NCI-H2107 (cell line): ENCODE measurements at regions not wholly inside any gene's neighbourhood (a gene's known extent, or its start where the extent isn't known, plus 50 kb on each side); places are given as distances from the start of the nearest gene placed in this dataset.

ENCODE experiments used
- DNase-seq: peaks from one replicate; lab custom pipeline; 2025; lab: John Stamatoyannopoulos, UW

DNA sequence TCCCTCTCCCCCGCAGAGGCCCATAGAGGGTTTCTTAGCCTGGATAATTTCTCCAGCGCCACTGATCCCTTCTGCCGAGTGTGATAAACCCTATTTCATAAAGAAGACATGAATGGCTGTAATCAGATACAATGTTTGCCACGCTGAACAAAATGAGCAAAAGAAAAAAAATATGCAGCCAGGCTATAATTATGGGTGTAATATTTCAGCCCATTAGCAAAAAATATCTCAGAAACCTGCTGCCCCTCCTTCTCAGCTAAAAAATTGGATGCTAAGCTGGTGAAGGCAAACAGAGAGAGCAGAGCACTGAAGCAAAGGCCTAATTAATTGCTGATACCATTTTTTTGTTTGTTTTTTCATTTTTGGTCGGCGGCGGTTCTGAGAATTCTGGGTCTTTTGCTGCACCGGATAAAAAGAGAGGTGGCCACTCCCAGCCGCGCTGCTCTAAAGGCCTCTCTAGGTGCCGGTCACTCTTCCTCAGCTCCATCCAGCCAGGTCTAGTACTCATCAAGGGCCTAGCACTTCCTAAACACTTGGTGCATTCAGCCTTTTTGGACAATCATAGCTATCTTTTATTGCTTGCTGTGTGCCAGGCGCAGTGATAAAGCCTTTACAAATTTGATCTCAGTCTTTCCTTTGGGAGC lies 128.7 kb upstream of the TLE3 start:
- DNase-seq, result no peak

- no peak for DNase-seq
These were observed 127.7 kb upstream of the TLE3 start for GRCh38 chr15:70225416-70225815.

DNA sequence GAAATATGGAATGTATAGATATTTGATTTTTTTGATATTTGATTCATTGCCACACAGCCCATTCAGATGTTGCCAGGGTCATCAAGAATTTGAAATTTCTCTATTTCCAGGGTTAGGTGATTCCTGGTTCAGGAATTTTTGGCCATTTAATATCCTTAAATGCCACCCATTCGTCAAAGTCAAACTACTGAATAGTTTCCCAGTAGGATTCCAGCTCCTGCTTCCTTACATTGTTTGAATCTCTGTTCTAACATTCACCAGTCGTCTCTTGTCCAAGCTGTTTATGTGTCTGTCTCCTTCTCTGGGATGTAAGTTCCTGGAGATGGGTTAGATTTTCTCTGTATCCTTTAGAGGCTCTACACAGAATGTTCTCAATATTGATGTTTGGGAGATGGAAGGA lies 124.9 kb upstream of the TLE3 start:
- no peak for DNase-seq

- DNase-seq, result no peak
These were observed 122.9 kb upstream of the TLE3 start for GRCh38 chr15:70220490-70221096.

GRCh38 chr15:70219966-70220365 lies 122.2 kb upstream of the TLE3 start:
- DNase-seq, result no peak

- DNase-seq, result no peak
These were observed 121.7 kb upstream of the TLE3 start for GRCh38 chr15:70219256-70219895.

- no peak for DNase-seq
These were observed 119.8 kb upstream of the TLE3 start for GRCh38 chr15:70217226-70218160.

- DNase-seq, result no peak
These were observed 118.2 kb upstream of the TLE3 start for GRCh38 chr15:70215951-70216350.

GRCh38 chr15:70214941-70215635 lies 117.4 kb upstream of the TLE3 start:
- DNase-seq, result no peak

GRCh38 chr15:70214276-70214675 lies 116.6 kb upstream of the TLE3 start:
- DNase-seq, result no peak

DNA sequence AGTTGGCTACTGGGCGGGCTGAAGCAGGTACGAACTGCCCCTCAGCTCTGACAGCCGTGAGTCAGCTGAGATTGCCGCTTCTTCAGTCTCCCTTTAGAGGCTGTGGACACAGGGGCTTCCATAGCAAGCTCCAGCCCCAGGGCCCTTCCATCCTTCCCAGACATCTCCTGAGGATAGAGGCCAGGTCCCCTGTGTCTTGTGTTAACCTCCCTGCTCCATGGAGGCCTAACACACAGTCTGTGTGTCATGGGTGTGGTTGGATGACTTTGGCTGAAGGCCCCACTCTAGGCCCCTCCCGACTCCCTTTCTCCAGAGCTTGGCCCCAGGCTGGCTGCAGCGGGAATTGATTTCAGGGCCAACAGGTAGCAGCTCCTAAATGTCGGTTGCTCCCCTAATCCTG lies 116.1 kb upstream of the TLE3 start:
- DNase-seq, result no peak

DNA sequence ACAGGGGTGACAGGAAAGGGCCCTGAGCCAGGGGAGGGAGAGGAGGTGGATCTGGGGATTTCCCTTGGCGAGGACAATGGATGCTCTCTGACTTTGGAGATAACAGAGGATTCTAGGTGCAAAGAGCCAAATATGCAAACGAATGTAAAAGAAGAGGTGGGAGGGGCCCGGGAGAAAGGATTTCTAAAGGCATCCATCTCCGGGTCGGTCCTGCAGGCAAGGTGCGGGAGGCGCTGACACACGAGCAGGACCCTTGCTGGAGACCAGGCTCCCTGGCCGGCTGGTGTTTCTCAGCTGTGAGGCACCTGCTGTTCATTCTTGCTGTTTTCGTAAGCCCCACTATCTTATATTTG lies 115.2 kb upstream of the TLE3 start:
- DNase-seq, result no peak

DNA sequence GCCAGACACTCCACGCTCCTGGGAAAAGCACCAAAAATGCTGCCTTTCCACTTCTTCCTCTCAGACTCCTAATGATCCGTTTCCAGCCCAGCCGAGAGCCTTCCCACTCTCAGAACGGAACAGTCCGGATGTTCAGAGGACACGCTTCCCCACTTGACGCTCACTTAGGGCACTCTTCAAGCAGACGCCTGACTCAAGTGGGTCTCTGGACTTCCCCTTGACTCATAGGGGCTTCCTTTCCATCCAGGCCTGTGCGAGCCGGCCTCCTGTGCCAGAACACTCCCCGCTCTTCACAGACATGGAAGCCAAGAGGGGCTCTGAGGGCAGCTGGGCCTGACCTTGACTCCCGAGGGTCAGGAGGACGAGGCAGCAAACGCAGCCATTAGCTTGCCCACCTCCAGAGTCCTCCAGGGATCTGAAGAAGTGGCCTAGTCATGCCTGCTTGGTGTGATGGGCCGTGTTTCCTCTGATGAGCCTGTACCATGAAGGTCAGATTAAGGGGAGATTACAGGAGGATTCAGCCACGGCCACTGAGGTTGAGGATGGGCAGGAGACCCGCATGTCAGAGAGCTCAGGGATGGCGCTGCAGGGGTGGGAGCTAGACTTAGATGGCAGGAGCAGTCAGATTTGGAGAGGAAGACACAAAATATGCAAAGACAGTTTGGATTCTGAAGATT lies 114.7 kb upstream of the TLE3 start:
- DNase-seq, result no peak

DNA sequence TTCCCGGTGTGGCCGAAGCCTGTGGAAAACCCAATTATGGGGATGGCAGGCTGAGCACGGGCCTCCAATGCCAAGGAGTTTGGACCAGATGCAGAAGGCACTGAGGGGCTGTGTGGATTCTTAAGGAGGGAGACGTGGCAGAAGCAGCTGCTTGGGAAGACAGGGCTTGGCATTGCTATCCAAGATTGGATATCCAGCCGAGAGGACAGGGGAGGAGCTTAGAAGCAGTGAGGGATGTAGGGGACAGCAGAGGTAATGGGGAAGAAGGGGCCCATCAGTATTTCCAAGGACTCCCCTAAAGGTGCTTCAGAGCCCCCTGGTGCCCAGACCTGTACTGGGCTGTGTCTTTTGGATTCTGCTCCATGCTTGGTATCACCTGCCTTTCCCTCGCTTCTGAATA lies 112.8 kb upstream of the TLE3 start:
- no peak for DNase-seq

DNA sequence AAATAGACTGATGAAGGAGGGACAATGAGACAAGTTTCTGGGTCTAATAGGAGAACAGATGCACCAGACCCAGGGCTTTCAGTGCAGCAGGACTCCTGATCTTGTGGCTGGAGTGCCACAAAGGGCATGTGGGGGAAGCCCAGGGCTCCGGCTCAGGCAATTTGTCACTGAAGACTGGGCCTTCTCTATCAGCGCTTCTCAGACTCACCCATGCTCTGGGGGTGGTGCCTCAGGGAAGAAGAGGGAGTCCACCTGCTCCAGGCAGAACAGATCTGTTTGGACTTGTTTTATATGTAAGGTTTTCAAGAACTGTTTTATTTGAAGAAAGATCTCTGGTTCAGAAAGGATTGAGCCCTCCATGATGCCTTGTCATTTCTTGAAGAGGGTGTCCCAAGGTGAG lies 112.4 kb upstream of the TLE3 start:
- no peak for DNase-seq

- no peak for DNase-seq
These were observed 111.8 kb upstream of the TLE3 start for GRCh38 chr15:70209499-70209898.

DNA sequence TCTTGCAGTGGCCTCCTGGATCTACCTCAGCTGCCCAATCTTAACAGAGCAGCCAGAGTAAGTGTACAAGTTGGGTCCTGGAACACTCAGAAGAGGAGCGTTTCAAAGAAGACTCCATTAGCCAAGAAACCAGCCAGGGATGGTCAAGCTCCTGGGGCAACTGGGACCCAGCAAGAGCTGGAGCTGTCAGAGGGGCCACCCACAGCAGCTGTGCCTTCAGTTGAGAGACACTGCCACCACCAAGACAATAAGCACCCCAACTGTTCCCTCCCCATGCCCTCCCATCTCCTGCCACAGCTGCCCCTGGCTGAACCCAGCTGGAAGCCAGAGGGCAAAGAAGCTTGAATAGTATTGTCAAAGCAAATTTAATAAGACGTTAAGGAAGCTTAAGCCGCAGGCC lies 110.6 kb upstream of the TLE3 start:
- no peak for DNase-seq

DNA sequence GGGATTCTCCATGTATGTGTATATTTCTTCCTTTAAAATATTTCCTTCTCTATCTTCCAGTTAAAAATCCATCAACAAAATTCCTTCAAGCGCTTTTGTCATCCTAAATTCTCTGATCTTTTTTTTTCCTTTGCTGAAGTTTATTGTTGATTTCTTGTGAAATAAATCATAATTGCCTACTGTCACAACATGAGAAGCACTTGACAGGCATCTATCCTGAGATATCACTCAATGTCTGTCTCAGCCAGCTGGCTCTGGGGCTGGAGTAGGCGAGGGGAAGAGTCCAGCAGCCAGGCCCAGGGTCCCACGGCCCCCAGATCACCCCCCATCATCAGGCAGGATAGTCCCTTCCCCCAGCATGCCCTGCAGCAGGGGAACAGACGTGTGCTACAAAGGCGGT lies 109.0 kb upstream of the TLE3 start:
- DNase-seq, result no peak

DNA sequence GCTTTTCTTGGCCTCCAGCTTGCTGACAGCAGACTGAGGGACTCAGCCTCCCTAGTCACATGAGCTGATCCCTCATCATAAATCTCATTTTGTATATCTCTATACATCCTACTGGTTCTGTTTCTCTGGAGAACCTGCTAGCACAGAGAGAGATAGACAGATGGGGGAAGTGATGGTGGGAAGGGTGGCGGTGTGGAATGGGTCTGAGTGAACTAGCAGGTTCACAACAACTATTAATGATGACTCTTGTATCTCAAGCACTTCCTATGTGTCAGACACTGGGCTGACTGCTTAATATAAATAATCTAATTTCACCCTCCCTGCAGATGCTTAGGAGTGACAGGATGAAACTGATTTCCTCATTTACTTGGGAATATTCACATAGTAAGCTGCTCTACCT lies 106.9 kb upstream of the TLE3 start:
- DNase-seq, result no peak

GRCh38 chr15:70203981-70204560 lies 106.4 kb upstream of the TLE3 start:
- no peak for DNase-seq

- no peak for DNase-seq
These were observed 105.0 kb upstream of the TLE3 start for GRCh38 chr15:70202756-70203155.
